WTC11 (cell line): ENCODE measurements at regions not wholly inside any gene's neighbourhood (a gene's known extent, or its start where the extent isn't known, plus 50 kb on each side); places are given as distances from the start of the nearest gene placed in this dataset.
"Not testable (repeated sequence)": the region's sequence is repeated elsewhere in the genome, so short reads cannot be mapped to it uniquely, and the experiment has no call there.

Experiments used
- CTCF ChIP-seq: fragments of 200-600 bp; IDR thresholded peaks from 2 replicates; pipeline ENCODE4 v1.8.0; 2022; ENCODE audit warnings: antibody characterized with exemption
- E2F1 ChIP-seq: sonication (generic); formaldehyde crosslinking; IDR thresholded peaks from 2 replicates; pipeline ENCODE4 v1.8.0; 2022; ENCODE audit warnings: mild to moderate bottlenecking, missing genetic modification reagents
- FOXP4 ChIP-seq: sonication (generic); formaldehyde crosslinking; IDR thresholded peaks from 2 replicates; pipeline ENCODE4 v1.8.0; 2022; ENCODE audit warnings: mild to moderate bottlenecking, missing genetic modification reagents
- IRF1 ChIP-seq: sonication (generic); formaldehyde crosslinking; IDR thresholded peaks from 2 replicates; pipeline ENCODE4 v1.8.0; 2023; ENCODE audit warnings: missing genetic modification reagents
- MAX ChIP-seq: sonication (generic); formaldehyde crosslinking; IDR thresholded peaks from 2 replicates; pipeline ENCODE4 v1.8.0; 2022; ENCODE audit warnings: mild to moderate bottlenecking, missing genetic modification reagents
- ZNF263 ChIP-seq: sonication (generic); formaldehyde crosslinking; IDR thresholded peaks from 2 replicates; pipeline ENCODE4 v1.8.1; 2022; ENCODE audit warnings: low read depth, mild to moderate bottlenecking, moderate library complexity, missing genetic modification reagents

GRCh38 chr20:5682556-5682955 is 67.6 kb upstream of the SHLD1 start:
- TF ChIP-seq ZNF263 (CRISPR knock-in tag); CTCF; E2F1 (CRISPR knock-in tag); MAX (CRISPR knock-in tag); IRF1 (CRISPR knock-in tag); FOXP4: not testable (repeated sequence)
